GM12878 (cell line): ENCODE measurements at regions not wholly inside any gene's neighbourhood (a gene's known extent, or its start where the extent isn't known, plus 50 kb on each side); places are given as distances from the start of the nearest gene placed in this dataset.

Source experiments
- ATAC-seq: fragments of 200-7000 bp; cut with Tn5 transposase; 3 replicates; pipeline ENCODE4 v1.9.1; 2020; ENCODE audit warnings: mild to moderate bottlenecking, moderate library complexity
- BruUV-seq: library from RNA; stranded (reverse); fragments of 400-500 nt; replicated peaks from 2 replicates; lab custom pipeline; 2021; lab: Mats Ljungman, UMichigan
- CTCF ChIA-PET: fragments of 300-600 bp; sonication (Branson Sonifier 250); formaldehyde crosslinking; extraction: SDS; loops from one replicate; lab custom pipeline; 2021; ENCODE audit warnings: inconsistent platforms; lab: Yijun Ruan, JAX
- POLR2A ChIA-PET: fragments of 350-600 bp; formaldehyde crosslinking; extraction: SDS; loops from one replicate; lab custom pipeline; 2021; ENCODE audit warnings: inconsistent platforms; lab: Charles Lee
- RAD21 ChIA-PET: fragments of 300-600 bp; sonication (Branson Sonifier 250); formaldehyde crosslinking; loops from one replicate; lab custom pipeline; 2023; ENCODE audit warnings: antibody characterized with exemption; ENCODE audit not compliant: unreplicated experiment; lab: Charles Lee
- SMC1A ChIA-PET: fragments of 300-600 bp; sonication (Branson Sonifier 250); formaldehyde crosslinking; loops from one replicate; lab custom pipeline; 2023; ENCODE audit not compliant: unreplicated experiment, uncharacterized antibody; lab: Charles Lee
- DNase-seq: peaks from one replicate; pipeline ENCODE4 v3.0.0-alpha.2; 2011; ENCODE audit warnings: low read depth, low spot score
- FAIRE-seq: peaks from 3 replicates; lab custom pipeline; 2011; peaks lifted over from hg19 to GRCh38; lab: Jason Lieb, UNC
- H2AFZ ChIP-seq: 2 replicates; pipeline ENCODE4 v1.6.0; 2011; ENCODE audit warnings: low read depth, low read length, control low read depth; ENCODE audit not compliant: control insufficient read depth
- H3K27ac ChIP-seq: 2 replicates; pipeline ENCODE4 v1.5.1; 2011; ENCODE audit warnings: control low read depth; ENCODE audit not compliant: control insufficient read depth, insufficient read depth
- H3K27me3 ChIP-seq, 2 experiments: replicated peaks in 1 of 2; 2 replicates each; pipeline versions ENCODE4 v1.6.0 to v1.6.1; 2011; ENCODE audit warnings: low read length in 1 of 2; ENCODE audit not compliant: control insufficient read depth in 2 of 2, insufficient read depth in 2 of 2
- H3K36me3 ChIP-seq, 2 experiments: 2 replicates each; pipeline ENCODE4 v1.5.1; 2011; ENCODE audit warnings: low read length in 1 of 2; ENCODE audit not compliant: control insufficient read depth in 2 of 2, insufficient read depth in 2 of 2
- H3K4me1 ChIP-seq: 2 replicates; pipeline ENCODE4 v1.6.1; 2011; ENCODE audit warnings: mild to moderate bottlenecking, low read length, moderate library complexity, mixed read lengths; ENCODE audit not compliant: control insufficient read depth, insufficient read depth
- H3K4me2 ChIP-seq: 2 replicates; pipeline ENCODE4 v1.6.0; 2011; ENCODE audit warnings: control low read depth; ENCODE audit not compliant: control insufficient read depth, insufficient read depth
- H3K4me3 ChIP-seq: fragments of 200-600 bp; sonication (generic); 2 replicates; pipeline ENCODE4 v1.5.1; 2016
- H3K79me2 ChIP-seq: 2 replicates; pipeline ENCODE4 v1.6.0; 2011; ENCODE audit warnings: low read length; ENCODE audit not compliant: control insufficient read depth, insufficient read depth
- H3K9ac ChIP-seq: 2 replicates; pipeline ENCODE4 v1.8.0; 2011; ENCODE audit warnings: low read length, control low read depth, mixed read lengths; ENCODE audit not compliant: control insufficient read depth, insufficient read depth
- H3K9me3 ChIP-seq: replicated peaks from 3 replicates; pipeline ENCODE4 v1.5.1; 2011; ENCODE audit warnings: mild to moderate bottlenecking, low read length; ENCODE audit not compliant: control insufficient read depth, insufficient read depth
- H4K20me1 ChIP-seq: 2 replicates; pipeline ENCODE4 v1.6.0; 2011; ENCODE audit not compliant: control insufficient read depth, insufficient read depth
- BHLHE40 ChIP-seq, 2 experiments: fragments of 450-650 bp in 1 of 2; IDR thresholded peaks; 2 replicates each; pipeline ENCODE4 v1.6.1; 2011 to 2017; ENCODE audit warnings: low read depth in 2 of 2, borderline replicate concordance in 1 of 2, improper control_type of control experiment in 1 of 2, low read length in 1 of 2, mild to moderate bottlenecking in 1 of 2
- CTCF ChIP-seq, 3 experiments: IDR thresholded peaks in 2 of 3; conservative IDR thresholded peaks in 1 of 3; 2 replicates each; pipeline ENCODE4 v1.5.1; 2011; ENCODE audit warnings: low read depth in 3 of 3, low read length in 3 of 3, mild to moderate bottlenecking in 3 of 3, control low read depth in 2 of 3, moderate library complexity in 2 of 3, inconsistent platforms in 1 of 3, mixed read lengths in 1 of 3; ENCODE audit not compliant: control insufficient read depth in 2 of 3, insufficient read depth in 1 of 3; ENCODE audit errors: extremely low read depth in 1 of 3
- KAT2A ChIP-seq: conservative IDR thresholded peaks from 2 replicates; pipeline ENCODE4 v1.6.1; 2011; ENCODE audit warnings: low read depth, low read length; ENCODE audit not compliant: control insufficient read depth
- MAX ChIP-seq: IDR thresholded peaks from 2 replicates; pipeline ENCODE4 v1.6.1; 2012; ENCODE audit warnings: low read depth, low read length, improper control_type of control experiment
- NBN ChIP-seq: fragments of 450-650 bp; IDR thresholded peaks from 2 replicates; pipeline ENCODE4 v1.6.1; 2016
- NFYB ChIP-seq: IDR thresholded peaks from 2 replicates; pipeline ENCODE4 v1.6.1; 2011; ENCODE audit warnings: low read depth, mild to moderate bottlenecking, low read length, improper control_type of control experiment, moderate library complexity; ENCODE audit not compliant: insufficient read depth
- POLR2AphosphoS5 ChIP-seq: IDR thresholded peaks from 2 replicates; pipeline ENCODE4 v1.6.1; 2011; ENCODE audit warnings: mild to moderate bottlenecking, low read length, inconsistent platforms
- RAD21 ChIP-seq: IDR thresholded peaks from 2 replicates; pipeline ENCODE4 v1.6.1; 2011; ENCODE audit warnings: mild to moderate bottlenecking, low read depth, low read length, moderate library complexity; ENCODE audit not compliant: insufficient read depth
- SMC3 ChIP-seq: IDR thresholded peaks from 2 replicates; pipeline ENCODE4 v1.6.1; 2011; ENCODE audit warnings: low read length, improper control_type of control experiment, borderline replicate concordance
- ZBED1 ChIP-seq: IDR thresholded peaks from 2 replicates; pipeline ENCODE4 v1.6.1; 2016; ENCODE audit warnings: borderline replicate concordance
- ZNF207 ChIP-seq: fragments of 450-650 bp; IDR thresholded peaks from 2 replicates; pipeline ENCODE4 v1.6.1; 2014; ENCODE audit warnings: antibody characterized with exemption, mild to moderate bottlenecking, borderline replicate concordance
- ZNF592 ChIP-seq: fragments of 450-650 bp; IDR thresholded peaks from 2 replicates; pipeline ENCODE4 v1.6.1; 2017; ENCODE audit warnings: mild to moderate bottlenecking, moderate library complexity
- WGBS: methylation state at CpG from one replicate; pipeline ENCODE4 v1.1.6; 2016; ENCODE audit warnings: low lambda C conversion rate; ENCODE audit not compliant: insufficient replicate concordance, insufficient coverage; ENCODE audit errors: missing lambda C conversion rate; 5-methylcytosine and 5-hydroxymethylcytosine counted together
- in situ Hi-C: fragments of 300-500 bp; cut with MboI; formaldehyde crosslinking; loops from 9 replicates; pipeline ENCODE4 v1.14.3; 2018; ENCODE audit warnings: mixed read lengths
- intact Hi-C: fragments of 100-400 bp; cut with micrococcal nuclease; formaldehyde crosslinking; loops from one replicate; pipeline ENCODE4 v1.14.2; 2022; ENCODE audit not compliant: unreplicated experiment

- Histone ChIP-seq H3K4me2 (no peak overlapping the region), H2AFZ (no peak overlapping the region), H4K20me1 (no peaks in the 10 kb centered on the region), H3K4me1 (no peaks in the 10 kb centered on the region), H3K27me3 (peaks cover 0 to 2% of the 10 kb centered on the region in 2 experiments; a peak in 1 of 4 replicates), H3K4me3 (no peak overlapping the region), H3K27ac (no peak overlapping the region), H3K9me3 (no peaks in the 10 kb centered on the region; the same call in 2 of the 3 replicates), H3K9ac (no peak overlapping the region), H3K79me2 (no peaks in the 10 kb centered on the region), H3K36me3 (no peaks in the 10 kb centered on the region)
- FAIRE-seq (peak; percentile 85), ATAC-seq (peak; percentile 96), DNase-seq (peak; percentile 8)
- in situ Hi-C loops (loop anchor here (5.0 to 25.0 kb wide), 4 partner anchors 268 to 1390 kb away; partner anchors contain the start of gene NTRK2), intact Hi-C loops (loop anchor here (1.0 to 5.0 kb wide), 6 partner anchors 385 to 1213 kb away; no protein-coding TSS in a partner anchor)
- TF ChIP-seq SMC3 (peak; percentile 83), NFYB (no peak), ZNF207 (no peak), MAX (no peak), RAD21 (peak; percentile 87), ZNF592 (no peak), KAT2A (no peak), CTCF (IDR thresholded peaks at IDR 0.05 in 2 of 3, conservative IDR thresholded peaks at IDR 0.05 in 1 of 3; ENCODE audit: control insufficient read depth in 2 of 3, extremely low read depth in 1 of 3, insufficient read depth in 1 of 3, low read depth in 3 of 3, low read length in 3 of 3) (peak; percentile 77 to 91 (median 80)), BHLHE40 (IDR thresholded peaks at IDR 0.05; ENCODE audit: borderline replicate concordance in 1 of 2, low read depth in 2 of 2, low read length in 1 of 2) (no peak), NBN (no peak), POLR2AphosphoS5 (no peak), ZBED1 (no peak)
- ChIA-PET RAD21 (interaction anchor here (0.5 to 1.9 kb wide), 23 partner anchors 9 to 1215 kb away, joined by 3 to 20 read pairs (median 4); no protein-coding TSS in a partner anchor), CTCF (interaction anchor here (0.6 to 5.5 kb wide), 48 partner anchors 9 to 1837 kb away, joined by 3 to 46 read pairs (median 4); no protein-coding TSS in a partner anchor), POLR2A (no interaction called here), SMC1A (interaction anchor here (0.7 to 3.0 kb wide), 18 partner anchors 9 to 1214 kb away, joined by 3 to 21 read pairs (median 4); no protein-coding TSS in a partner anchor)
- 35% methylated on average over 13 of the region's 13 CpGs for WGBS
- no TSS peak for BruUV-seq
These were observed 56.7 kb upstream of the SLC28A3 start for GRCh38 chr9:84397151-84397728.
